ENCODE measurements at regions not wholly inside any gene's neighbourhood (a gene's known extent, or its start where the extent isn't known, plus 50 kb on each side); places are given as distances from the start of the nearest gene placed in this dataset.
A peak's percentile ranks its signal among the peaks of the same experiment; 100 is the strongest.

GRCh38 chr1:54497338-54497737 lies 50.7 kb upstream of the ACOT11 start:
- H3K27me3 ChIP-seq (ENCODE audit: insufficient read depth, low read depth, severe bottlenecking) = no peaks in the 10 kb centered on the region
- TF ChIP-seq CTCF (IDR thresholded peaks at IDR 0.05; ENCODE audit: low read depth, low read length) = no peak
- H3K9me3 ChIP-seq (ENCODE audit: severe bottlenecking) = no peaks in the 10 kb centered on the region
- no peak overlapping the region for H3K4me3 ChIP-seq (ENCODE audit: low read depth, low read length)
- no peaks in the 10 kb centered on the region for H3K36me3 ChIP-seq
- DNase-seq = no peak
- no peak overlapping the region for H3K27ac ChIP-seq

GRCh38 chr1:54495954-54496353 lies 52.1 kb upstream of the ACOT11 start:
- H3K27ac ChIP-seq = no peak overlapping the region
- no peaks in the 10 kb centered on the region for H3K27me3 ChIP-seq (ENCODE audit: insufficient read depth, low read depth, severe bottlenecking)
- H3K9me3 ChIP-seq (ENCODE audit: severe bottlenecking) = no peaks in the 10 kb centered on the region
- no peak for TF ChIP-seq CTCF (IDR thresholded peaks at IDR 0.05; ENCODE audit: low read depth, low read length)
- no peaks in the 10 kb centered on the region for H3K36me3 ChIP-seq
- H3K4me3 ChIP-seq (ENCODE audit: low read depth, low read length) = no peak overlapping the region
- DNase-seq = no peak

GRCh38 chr1:54493608-54494007 lies 54.4 kb upstream of the ACOT11 start:
- no peaks in the 10 kb centered on the region for H3K9me3 ChIP-seq (ENCODE audit: severe bottlenecking)
- TF ChIP-seq CTCF (IDR thresholded peaks at IDR 0.05; ENCODE audit: low read depth, low read length) = no peak
- no peaks in the 10 kb centered on the region for H3K36me3 ChIP-seq
- H3K27ac ChIP-seq = no peak overlapping the region
- no peak overlapping the region for H3K4me3 ChIP-seq (ENCODE audit: low read depth, low read length)
- DNase-seq = no peak
- no peaks in the 10 kb centered on the region for H3K27me3 ChIP-seq (ENCODE audit: insufficient read depth, low read depth, severe bottlenecking)

GRCh38 chr1:54490361-54491248 lies 57.4 kb upstream of the ACOT11 start:
- no peak for DNase-seq
- TF ChIP-seq CTCF (IDR thresholded peaks at IDR 0.05; ENCODE audit: low read depth, low read length) = no peak
- no peak overlapping the region for H3K27ac ChIP-seq
- H3K27me3 ChIP-seq (ENCODE audit: insufficient read depth, low read depth, severe bottlenecking) = no peaks in the 10 kb centered on the region
- no peaks in the 10 kb centered on the region for H3K9me3 ChIP-seq (ENCODE audit: severe bottlenecking)
- no peaks in the 10 kb centered on the region for H3K36me3 ChIP-seq
- no peak overlapping the region for H3K4me3 ChIP-seq (ENCODE audit: low read depth, low read length)

GRCh38 chr1:54489627-54490250 lies 58.3 kb upstream of the ACOT11 start:
- peak overlapping the region; percentile 69; the same call in 1 of the 2 replicates for H3K4me3 ChIP-seq (ENCODE audit: low read depth, low read length)
- no peaks in the 10 kb centered on the region for H3K9me3 ChIP-seq (ENCODE audit: severe bottlenecking)
- DNase-seq = no peak
- no peak overlapping the region; the same call in 1 of the 2 replicates for H3K27ac ChIP-seq
- H3K36me3 ChIP-seq = no peaks in the 10 kb centered on the region
- no peaks in the 10 kb centered on the region for H3K27me3 ChIP-seq (ENCODE audit: insufficient read depth, low read depth, severe bottlenecking)
- TF ChIP-seq CTCF (IDR thresholded peaks at IDR 0.05; ENCODE audit: low read depth, low read length) = no peak

Data from WERI-Rb-1 (cell line).